ENCODE measurements at regions not wholly inside any gene's neighbourhood (a gene's known extent, or its start where the extent isn't known, plus 50 kb on each side); places are given as distances from the start of the nearest gene placed in this dataset.

DNA sequence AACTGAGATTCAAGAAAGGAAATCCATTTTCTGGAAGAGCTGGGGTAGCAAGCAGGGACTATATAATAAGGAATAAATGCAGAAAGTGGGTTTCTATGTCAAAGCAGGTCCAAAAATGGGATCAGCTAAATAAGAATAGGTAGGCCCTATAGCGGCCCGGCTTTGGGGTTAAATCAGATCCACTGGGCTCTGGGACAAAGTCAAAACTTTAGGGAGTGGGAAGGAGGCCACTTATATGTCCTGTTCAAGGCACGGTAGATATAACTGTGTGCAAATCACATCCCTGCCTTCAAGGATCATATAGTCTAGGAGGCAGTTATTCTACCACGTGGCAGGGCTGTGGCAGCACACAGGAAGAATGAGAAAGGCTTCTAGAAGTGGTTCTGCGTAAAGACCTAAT is 191.4 kb upstream of the CDYL start:
- no peak for DNase-seq

DNA sequence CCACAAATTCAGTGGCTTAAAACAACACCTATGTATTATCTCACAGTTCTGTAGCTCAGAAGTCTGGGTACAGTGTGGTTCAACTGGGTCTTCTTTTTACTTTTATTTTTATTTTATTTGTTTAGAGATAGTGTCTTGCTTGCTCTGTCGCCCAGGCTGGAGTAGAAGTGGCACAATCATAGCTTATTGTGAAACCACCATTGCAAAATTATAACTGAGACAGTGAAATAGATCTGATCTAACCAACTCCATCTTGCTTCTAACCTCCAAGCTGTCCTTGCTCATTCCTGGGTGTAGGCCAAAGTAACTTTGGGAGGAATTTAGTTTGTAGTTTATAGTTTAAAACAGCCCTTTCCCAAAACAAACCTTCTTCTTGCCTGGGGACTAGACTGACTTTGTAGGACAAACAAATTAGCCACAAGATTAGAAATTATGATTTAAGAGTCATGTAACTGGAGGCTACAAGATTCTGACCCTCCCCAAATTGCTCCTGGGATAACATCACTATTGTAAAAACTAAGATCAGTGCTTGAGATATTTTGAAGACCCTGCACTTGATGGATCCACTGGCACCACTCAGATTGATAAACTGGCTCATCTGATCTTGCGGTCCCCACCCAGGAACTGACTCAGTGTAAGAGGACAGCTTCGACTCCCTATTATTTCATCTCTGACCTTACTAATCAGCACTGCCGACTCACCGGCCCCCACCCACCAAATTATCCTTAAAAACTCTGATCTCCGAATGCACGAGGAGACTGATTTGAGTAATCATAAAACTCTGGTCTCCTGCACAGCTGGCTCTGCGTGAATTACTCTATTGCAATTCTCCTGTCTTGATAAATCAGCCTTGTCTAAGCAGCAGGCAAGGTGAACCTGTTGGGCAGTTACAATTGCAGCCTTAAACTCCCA is 193.4 kb upstream of the CDYL start:
- DNase-seq = no peak

DNA sequence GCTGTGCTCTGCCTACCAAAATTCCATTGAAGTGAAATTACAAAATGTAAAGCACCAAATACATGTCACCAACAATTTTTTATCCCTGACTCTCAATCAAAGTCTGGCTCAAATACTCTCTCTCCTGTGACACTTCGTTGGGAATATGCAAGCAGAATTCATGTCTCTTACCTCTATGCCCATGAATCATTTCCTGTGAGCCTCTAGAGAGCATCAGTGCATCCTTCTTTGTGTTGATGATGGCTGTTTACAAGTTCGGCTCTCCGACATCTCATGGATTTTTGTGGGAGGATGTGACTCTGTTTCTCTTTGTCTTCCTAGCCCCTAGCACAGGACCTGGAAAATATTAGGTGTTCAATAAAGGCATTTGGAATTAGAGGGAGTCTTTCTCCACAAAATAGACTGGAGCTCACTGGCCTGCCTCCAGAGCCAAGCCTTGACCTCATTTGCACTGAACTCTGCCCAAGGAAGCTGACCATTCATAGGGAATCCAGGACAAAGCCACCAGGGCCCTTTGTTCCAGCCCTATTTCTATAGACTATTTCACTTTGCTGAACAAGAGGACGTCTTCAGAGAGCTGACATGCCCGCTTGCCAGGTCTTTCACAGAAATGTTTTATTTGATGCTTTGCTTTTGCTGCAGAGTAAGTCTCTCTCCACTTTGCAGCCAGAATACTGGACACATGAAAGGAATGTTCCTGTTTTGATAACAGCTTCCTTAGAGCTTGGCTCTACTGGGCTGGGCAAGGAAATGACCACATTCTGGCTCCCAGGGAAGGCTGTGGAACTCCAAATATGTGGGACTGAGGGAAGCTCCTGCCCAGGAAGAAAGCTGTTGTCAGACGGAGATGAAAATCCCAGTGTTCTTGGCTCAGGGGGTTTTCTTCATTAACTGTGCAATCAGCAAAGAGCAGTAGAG is 194.5 kb upstream of the CDYL start:
- DNase-seq = no peak

DNA sequence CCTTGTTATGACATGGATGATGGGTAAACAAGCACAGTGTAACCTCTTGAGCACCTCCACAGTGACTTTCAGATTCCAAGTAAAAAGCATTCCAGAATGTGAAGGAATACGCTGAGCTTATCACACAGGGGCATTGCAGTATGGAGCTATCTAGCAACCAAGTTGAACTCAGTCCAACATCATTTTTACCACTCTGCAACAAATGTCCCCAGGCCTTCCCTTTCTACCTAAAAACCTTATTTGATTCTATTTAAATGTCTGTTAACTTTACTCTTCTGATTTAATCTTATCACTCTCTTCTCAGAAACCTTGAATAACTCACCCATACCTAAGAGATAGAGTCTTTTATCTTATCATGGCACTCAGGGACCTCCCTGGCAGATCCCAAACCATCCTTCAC is 195.8 kb upstream of the CDYL start:
- DNase-seq = no peak

DNA sequence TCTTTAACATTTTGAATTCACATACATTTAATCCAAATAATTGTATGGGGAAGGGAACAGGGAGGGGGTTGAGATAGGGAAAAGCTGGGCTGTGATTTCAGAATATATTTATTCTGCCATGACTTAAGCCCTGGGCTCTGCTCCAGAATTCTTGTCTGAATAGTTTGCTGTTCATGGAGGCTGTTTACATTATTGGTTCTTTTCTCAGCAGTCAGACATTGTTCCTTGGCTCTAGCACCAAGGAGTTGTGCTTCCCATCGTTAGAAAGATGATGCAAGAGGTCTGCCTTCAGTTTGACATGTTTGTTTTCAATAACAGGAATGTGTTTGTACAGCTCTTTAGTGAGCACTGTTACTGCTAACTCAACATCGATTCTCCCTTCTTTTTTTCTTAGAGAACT is 198.8 kb upstream of the CDYL start:
- no peak for DNase-seq

DNA sequence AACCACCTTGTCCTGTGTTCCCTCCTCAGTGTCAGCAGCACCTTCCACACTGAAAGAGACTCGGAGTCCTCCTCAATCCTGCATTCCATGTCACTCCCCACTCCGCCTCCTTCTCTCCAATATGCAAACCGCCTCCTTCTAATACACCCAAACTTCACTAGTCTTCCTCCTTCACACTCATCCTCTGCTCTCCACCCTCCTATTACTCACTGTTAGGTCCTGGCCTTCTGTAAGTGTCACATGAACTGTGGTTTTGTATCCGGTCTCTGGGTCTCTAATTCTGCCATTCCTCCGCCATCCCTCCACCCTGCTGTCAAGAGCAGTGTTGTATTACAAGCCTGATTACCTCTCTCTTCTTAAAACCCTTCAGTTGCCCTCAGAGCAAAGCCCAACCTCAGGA is 200.5 kb upstream of the CDYL start:
- no peak for DNase-seq

DNA sequence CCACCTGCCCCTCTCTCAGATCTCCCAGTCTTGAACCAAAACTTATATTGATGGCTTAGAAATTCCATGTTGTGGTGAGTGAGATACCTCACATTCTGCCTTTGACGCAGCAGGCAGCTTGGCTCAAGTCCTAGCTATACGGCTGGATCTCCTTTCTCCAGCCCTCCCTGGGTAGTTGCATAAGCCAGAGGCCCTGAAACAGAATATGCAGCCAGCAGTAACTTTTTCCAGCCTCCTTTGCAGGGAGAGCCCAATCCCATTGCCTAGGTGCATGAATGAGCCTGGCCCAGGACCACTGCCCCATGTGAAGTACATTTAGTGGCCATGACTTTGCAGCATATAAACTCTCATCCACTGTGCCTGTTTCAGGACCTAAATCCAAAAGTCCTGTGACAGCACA is 202.2 kb upstream of the CDYL start:
- no peak for DNase-seq

DNA sequence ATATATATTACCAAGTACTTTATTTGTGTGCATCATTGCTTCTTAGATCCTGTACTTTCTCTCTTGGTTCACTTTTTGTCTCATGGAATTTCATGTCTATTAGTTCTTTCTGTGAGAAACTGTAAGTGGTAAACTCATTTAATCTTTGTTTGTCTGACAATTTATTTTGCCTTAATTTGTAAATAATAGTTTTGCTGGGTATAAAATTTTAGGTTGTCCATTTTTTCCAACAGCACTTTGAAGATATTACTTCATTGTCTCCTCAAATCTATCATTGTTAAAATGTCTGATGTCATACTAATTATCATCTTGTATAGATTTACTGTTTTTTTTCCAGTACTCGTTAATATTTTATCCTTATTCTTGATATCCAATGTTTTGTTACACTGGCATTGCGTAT is 205.2 kb upstream of the CDYL start:
- no peak for DNase-seq

DNA sequence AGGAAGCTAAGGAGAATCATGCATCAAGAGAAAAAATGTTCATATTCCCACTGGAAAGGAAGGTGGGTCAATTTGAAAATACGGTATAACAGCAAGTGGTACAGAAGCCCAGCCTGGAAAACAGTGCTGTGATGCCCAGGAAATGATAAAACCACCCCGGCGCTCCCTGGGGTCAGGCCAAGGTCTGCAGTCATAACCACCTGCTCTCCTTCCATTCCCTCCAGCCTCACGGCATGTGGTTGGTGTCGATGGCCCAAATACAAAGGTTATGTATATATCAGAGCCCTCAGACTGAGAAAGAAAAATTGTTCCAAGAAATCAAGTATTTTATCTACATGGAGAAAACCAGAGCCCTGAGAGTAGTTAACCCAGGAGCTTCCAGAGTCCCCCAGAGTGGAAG is 208.1 kb upstream of the CDYL start:
- DNase-seq = no peak

DNA sequence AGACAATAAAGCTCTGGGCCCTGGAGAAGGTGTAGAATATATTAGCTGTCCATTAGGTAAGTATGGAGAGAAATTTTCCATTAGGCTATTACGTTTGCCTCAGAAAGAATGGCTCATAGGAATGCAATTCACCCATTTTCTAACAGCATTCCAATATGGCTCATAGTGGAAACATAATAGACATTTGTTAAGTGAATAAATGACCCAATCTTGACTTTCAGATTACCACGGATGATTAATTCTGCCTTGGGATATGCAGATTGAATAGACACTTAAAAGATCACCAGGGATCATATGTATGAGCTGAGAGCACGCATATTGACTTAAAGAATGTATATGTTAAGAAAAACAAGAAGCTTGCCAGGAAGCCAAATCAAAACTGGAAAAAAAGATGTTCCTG is 209.1 kb upstream of the CDYL start:
- DNase-seq = no peak

DNA sequence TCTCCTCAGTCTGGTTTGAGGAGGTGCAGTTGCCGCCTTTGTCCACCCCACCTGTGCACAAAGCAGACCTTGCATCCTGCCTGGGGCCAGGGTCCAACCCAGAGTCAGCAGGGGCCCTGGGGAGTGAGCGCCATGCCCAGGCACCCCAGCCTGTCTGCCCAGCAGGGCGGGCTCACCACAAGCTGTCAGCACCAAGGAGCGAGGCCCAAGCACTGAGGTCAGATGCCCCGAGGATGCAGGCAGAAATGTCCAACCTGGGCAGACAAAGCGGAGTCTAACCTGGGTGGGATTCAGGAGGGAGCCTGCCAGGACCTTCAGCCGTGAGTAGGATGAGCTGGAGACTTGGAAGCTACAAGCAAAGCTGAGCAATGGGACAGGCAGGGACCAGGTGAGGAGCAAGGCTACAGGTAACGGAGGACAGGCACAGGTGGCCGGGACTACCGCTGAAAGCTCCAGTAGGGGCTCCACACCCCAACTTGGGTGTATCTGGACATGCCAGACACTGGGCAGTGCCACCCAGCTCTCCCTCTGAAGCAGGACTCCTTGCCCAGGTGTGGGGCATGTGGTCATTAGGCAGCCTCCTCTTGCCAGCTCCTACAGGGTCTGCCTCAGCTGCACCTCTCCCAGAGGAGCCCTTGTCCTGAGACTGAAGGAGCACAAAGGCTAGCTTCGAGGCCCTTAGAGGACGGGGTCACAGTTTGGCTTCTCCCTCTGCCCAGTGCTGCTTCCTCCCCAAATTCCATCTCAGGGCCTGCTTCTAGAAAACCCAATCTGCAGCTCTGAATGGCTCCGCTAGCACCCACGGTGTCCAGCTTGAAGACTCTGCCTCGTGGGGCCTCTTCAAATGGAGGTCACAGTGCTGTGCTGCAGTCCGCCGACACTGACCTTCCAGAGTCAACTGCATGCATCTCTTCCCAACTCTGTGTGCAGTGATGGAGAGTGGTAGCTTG is 210.6 kb upstream of the CDYL start:
- no peak for DNase-seq

DNA sequence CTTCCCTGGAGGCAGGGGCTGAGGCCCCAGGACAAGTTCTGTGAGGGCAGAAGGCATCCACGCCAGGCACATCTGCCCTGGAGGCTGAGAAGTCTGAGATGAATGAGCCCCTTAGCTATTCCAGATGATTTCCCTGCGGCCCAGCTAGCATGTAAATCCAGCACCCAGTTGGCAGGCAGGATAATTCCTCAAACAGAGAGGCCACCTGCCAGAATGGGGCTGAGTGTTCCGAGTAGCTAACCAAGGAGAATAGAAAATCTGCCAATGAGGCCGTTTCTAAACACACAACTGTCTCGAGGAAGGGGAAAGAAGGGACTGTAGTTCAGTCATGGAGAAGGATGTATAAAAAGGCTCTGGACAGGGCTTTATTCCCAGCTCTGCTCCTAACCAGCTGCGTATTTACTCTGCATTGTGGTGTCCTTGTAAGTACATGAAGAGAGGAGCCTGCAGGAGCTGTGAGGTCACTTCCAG is 211.4 kb upstream of the CDYL start:
- DNase-seq = no peak

DNA sequence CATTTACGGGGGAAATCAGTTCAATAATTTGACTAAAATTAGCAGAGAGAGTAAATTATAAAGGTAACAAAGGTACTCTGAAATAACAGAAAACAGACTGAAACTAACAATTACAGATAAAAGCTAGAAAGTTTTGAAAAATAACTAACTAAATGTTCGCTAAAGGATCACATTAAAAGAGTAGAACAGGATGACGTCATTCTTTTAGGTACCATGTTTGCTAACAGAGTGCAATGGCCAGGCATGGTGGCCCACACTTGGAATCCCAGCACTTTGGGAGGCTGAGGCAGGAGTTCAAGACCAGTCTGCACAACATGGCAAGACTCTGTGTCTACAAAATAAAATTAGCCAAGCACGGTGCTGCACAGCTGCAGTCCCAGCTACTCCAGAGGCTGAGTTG is 212.3 kb upstream of the CDYL start:
- no peak for DNase-seq

DNA sequence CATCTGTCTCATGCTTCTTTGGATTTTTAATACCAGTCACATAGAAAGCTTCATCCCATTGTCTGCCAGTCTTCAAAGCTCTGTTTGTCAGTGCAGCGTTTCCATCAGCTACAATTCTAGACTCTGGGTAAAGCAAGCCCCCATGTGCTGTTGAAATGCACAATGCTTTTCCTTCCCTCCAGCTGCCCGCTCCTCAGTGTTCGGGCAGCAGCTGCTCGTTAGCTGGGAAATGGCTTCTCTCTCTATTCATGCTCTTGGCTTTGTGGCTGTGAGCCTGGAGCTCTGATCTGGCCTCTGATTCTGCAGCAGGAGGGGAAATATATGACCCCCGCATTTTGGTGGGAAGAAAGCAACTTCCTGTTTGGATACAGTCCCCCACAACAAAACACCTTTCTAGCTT is 213.0 kb upstream of the CDYL start:
- no peak for DNase-seq

DNA sequence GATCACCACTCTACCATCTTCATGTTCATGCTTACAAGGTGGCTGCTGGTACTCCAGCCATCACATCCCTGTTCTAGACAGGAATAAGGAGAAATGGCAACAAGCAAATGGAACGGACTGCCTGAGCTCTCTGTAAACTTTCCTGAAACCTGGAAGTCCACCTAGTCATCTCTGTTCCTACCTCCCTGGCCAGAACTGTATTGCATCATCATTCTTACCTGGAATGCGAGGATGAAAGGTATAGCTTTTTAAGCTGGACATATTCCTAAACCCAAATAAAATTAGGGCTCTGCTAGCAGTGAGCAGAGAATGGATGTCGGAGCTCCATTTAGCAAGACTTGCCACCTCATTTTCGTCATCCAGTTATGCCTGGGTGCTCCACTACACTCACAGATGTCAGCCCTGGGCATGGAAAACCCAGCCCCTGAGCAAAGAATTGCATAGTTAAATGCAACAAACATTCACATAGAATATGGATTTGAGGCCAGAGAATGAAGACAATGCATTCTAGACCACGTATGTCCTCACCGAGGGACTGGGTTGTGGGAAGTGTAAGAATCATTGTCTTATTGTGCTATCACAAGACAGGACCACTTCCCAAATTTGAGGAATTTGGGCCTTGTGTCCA is 214.3 kb upstream of the CDYL start:
- DNase-seq = no peak

DNA sequence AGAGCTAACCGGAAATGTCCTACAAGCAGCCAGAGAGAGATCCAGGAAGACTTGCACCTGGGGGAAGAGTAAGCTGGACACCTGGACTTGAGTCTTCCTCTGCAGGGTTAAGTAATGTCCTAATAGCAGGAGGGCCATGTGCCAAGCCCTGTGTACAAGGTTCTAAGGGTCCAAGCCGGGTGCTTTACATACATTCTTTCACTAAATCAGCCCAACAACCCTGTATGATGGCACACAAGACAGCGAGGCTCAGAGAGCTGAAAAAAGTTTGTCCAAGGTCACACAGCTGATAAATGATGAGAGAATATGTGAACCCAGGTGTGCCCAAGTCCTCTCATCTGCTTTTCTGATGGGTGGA is 215.1 kb upstream of the CDYL start:
- DNase-seq = no peak

DNA sequence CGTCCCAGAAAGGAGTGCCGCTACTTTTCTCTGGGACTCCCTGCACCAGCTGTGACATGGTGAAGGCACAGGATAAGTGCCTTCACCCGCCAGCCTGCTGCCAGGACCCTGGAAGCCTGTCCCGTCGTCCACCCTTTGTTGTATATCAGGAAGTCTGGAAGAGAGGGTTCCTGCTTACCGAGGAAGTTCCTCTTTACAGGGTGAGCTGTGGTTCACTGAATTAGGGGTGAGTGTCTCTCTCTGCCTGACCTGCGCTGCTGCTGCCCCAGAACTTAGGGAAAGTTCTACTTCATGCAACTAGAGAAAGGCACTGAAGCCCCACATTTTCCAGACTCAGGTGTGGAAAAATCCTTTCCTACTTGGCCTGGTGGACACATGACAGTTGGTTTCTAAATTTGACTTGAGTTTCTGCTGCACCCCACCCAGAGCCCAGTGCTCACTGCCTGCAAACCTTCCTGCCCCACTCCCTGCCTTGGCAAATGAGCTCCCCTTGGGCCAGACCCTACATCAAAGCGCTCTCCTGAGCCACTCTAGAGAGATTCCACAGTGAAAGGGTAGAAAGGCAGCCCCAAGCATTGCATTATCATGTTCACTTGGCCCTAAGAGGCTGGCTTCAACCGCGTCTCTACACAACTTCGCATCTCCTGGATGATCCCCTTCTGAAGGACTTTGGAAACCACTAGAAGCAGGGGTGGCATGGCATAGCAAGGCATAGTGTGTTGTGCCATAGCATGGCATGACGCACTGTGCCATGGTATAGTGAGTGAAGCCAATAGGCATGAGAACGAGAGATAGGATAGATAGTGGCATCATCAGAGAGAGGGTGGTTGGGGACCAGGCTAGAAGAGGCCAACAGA is 215.8 kb upstream of the CDYL start:
- DNase-seq = no peak

DNA sequence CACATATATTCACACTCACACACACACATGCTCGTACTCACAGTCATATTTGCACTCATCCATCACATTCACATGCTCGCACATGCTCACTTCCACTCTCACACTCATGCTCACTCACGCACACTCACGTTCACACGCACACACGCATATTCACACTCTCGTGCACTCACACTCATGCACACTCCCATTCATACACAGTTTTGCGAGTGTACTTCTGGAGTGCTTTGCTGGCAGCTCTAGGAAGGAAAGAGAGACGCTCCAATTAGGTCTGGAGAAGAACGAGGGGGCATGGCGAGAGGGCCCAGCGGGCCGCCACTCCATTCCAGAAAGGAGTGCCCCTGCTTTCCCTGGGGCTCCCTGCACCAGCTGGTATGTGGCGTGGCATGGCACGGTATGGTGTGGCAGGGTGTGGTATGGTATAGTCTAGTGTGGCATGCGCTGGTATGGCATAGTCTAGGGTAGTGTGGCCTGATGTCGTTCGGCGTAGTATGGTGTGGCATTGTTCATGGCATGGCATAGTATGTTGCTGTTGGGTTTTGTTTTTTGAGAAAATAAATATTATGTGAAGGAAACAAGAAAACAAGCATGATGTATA is 216.8 kb upstream of the CDYL start:
- DNase-seq = no peak

DNA sequence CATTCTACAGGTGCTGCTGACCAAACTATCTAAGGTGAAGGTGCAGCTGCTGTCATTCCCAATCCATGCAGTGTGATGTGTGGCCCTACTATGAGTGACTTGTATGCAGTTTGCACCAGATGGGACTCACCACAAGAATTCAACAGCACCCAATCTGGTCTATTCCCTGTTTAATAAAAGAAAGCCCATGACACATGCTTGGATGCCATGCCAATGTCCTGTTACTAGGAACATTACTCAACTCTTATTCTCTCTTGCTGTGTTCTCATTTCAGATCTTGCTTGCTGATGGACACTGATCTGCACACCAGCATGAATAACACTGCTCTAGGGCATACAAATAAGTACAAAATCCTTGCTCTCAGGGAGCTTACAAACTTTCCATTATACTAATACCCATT is 221.6 kb upstream of the CDYL start:
- no peak for DNase-seq

DNA sequence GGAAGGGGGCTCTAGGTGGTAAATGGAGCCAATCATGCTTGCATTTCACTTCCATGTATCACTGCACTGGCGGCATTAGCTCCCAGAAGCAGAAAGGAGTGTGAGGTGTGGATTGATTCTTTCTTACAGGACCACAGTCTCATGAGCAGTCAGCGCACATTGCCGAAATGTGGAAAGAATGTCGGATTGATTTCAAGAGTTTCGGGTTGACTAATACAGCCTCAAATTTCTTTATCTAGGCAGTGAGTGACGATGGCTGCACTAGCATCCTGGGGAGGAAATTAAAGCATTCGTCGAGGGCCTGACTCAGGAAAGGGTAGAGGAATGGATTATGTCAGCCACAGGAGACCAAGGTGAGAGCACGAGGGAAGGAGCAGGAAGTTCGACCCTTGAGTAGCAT is 222.8 kb upstream of the CDYL start:
- no peak for DNase-seq

DNA sequence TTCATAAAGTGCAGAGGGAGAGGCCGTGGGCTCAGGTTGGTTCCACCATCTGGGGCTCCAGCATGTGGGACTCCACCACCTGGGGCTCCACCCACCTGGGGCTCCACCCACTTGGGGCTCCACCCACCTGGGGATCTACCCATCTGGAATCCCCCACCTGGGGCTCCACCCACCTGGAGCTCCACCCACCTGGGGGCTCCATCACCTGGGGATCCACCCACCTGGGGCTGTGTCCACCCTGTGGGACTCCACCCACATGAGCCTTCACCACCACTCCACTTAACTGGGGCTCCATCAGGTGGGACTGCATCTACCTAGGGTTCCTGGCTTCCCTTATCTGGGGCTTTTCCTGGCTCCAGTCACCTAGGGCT is 226.0 kb upstream of the CDYL start:
- DNase-seq = no peak

Data from GOT3 (cell line).